ENCODE measurements at regions not wholly inside any gene's neighbourhood (a gene's known extent, or its start where the extent isn't known, plus 50 kb on each side); places are given as distances from the start of the nearest gene placed in this dataset.

GRCh38 chr6:48240287-48240686, 129.3 kb upstream of the PTCHD4 start:
- Histone ChIP-seq H3K9ac (ENCODE audit: low read length in 2 of 2) (no peak overlapping the region), H3K36me3 (ENCODE audit: control insufficient read depth in 2 of 2, insufficient read depth in 2 of 2, low read length in 2 of 2) (no peaks in the 10 kb centered on the region), H3K27me3 (ENCODE audit: control insufficient read depth in 1 of 2, insufficient read depth in 2 of 2, low read length in 2 of 2) (no peaks in the 10 kb centered on the region), H3K4me1 (ENCODE audit: control insufficient read depth, insufficient read depth, low read length) (no peaks in the 10 kb centered on the region), H3K9me3 (ENCODE audit: control insufficient read depth in 2 of 2, low read length in 2 of 2) (peaks cover 0 to 4% of the 10 kb centered on the region in 2 donors), H3K27ac (ENCODE audit: low read length) (no peak overlapping the region), H3K4me3 (ENCODE audit: low read length in 2 of 2) (no peak overlapping the region)

GRCh38 chr6:48236375-48236774, 125.4 kb upstream of the PTCHD4 start:
- H3K4me3 ChIP-seq (ENCODE audit: low read length in 2 of 2): no peak overlapping the region
- no peaks in the 10 kb centered on the region for H3K36me3 ChIP-seq (ENCODE audit: control insufficient read depth in 2 of 2, insufficient read depth in 2 of 2, low read length in 2 of 2)
- H3K27me3 ChIP-seq (ENCODE audit: control insufficient read depth in 1 of 2, insufficient read depth in 2 of 2, low read length in 2 of 2): no peaks in the 10 kb centered on the region
- H3K4me1 ChIP-seq (ENCODE audit: control insufficient read depth, insufficient read depth, low read length): no peaks in the 10 kb centered on the region
- no peak overlapping the region for H3K27ac ChIP-seq (ENCODE audit: low read length)
- H3K9me3 ChIP-seq (ENCODE audit: control insufficient read depth in 2 of 2, low read length in 2 of 2): peaks cover 4 to 7% of the 10 kb centered on the region in 2 donors
- no peak overlapping the region for H3K9ac ChIP-seq (ENCODE audit: low read length in 2 of 2)

- Histone ChIP-seq H3K27me3 (ENCODE audit: control insufficient read depth in 1 of 2, insufficient read depth in 2 of 2, low read length in 2 of 2) (no peaks in the 10 kb centered on the region), H3K4me1 (ENCODE audit: control insufficient read depth, insufficient read depth, low read length) (no peaks in the 10 kb centered on the region), H3K27ac (ENCODE audit: low read length) (no peak overlapping the region), H3K9me3 (ENCODE audit: control insufficient read depth in 2 of 2, low read length in 2 of 2) (peaks cover 4 to 7% of the 10 kb centered on the region in 2 donors), H3K36me3 (ENCODE audit: control insufficient read depth in 2 of 2, insufficient read depth in 2 of 2, low read length in 2 of 2) (no peaks in the 10 kb centered on the region), H3K4me3 (ENCODE audit: low read length in 2 of 2) (no peak overlapping the region), H3K9ac (ENCODE audit: low read length in 2 of 2) (no peak overlapping the region)
Observed at GRCh38 chr6:48233063-48233462, 122.1 kb upstream of the PTCHD4 start.

GRCh38 chr6:48229841-48230240, 118.8 kb upstream of the PTCHD4 start:
- no peak overlapping the region for H3K9ac ChIP-seq (ENCODE audit: low read length in 2 of 2)
- no peak overlapping the region for H3K4me3 ChIP-seq (ENCODE audit: low read length in 2 of 2)
- H3K4me1 ChIP-seq (ENCODE audit: control insufficient read depth, insufficient read depth, low read length): no peaks in the 10 kb centered on the region
- no peaks in the 10 kb centered on the region for H3K36me3 ChIP-seq (ENCODE audit: control insufficient read depth in 2 of 2, insufficient read depth in 2 of 2, low read length in 2 of 2)
- H3K9me3 ChIP-seq (ENCODE audit: control insufficient read depth in 2 of 2, low read length in 2 of 2): peaks cover under 1 to 4% of the 10 kb centered on the region in 2 donors
- H3K27me3 ChIP-seq (ENCODE audit: control insufficient read depth in 1 of 2, insufficient read depth in 2 of 2, low read length in 2 of 2): no peaks in the 10 kb centered on the region
- H3K27ac ChIP-seq (ENCODE audit: low read length): no peak overlapping the region

GRCh38 chr6:48222241-48222640, 111.2 kb upstream of the PTCHD4 start:
- Histone ChIP-seq H3K4me1 (ENCODE audit: control insufficient read depth, insufficient read depth, low read length) (no peaks in the 10 kb centered on the region), H3K27me3 (ENCODE audit: control insufficient read depth in 1 of 2, insufficient read depth in 2 of 2, low read length in 2 of 2) (no peaks in the 10 kb centered on the region), H3K9ac (ENCODE audit: low read length in 2 of 2) (no peak overlapping the region), H3K4me3 (ENCODE audit: low read length in 2 of 2) (no peak overlapping the region), H3K36me3 (ENCODE audit: control insufficient read depth in 2 of 2, insufficient read depth in 2 of 2, low read length in 2 of 2) (no peaks in the 10 kb centered on the region), H3K9me3 (ENCODE audit: control insufficient read depth in 2 of 2, low read length in 2 of 2) (no peaks in the 10 kb centered on the region), H3K27ac (ENCODE audit: low read length) (no peak overlapping the region)

GRCh38 chr6:48213076-48213788, 102.2 kb upstream of the PTCHD4 start:
- Histone ChIP-seq H3K9me3 (ENCODE audit: control insufficient read depth in 2 of 2, low read length in 2 of 2) (peaks cover 0 to 2% of the 10 kb centered on the region in 2 donors), H3K9ac (ENCODE audit: low read length in 2 of 2) (no peak overlapping the region), H3K27ac (ENCODE audit: low read length) (no peak overlapping the region), H3K27me3 (ENCODE audit: control insufficient read depth in 1 of 2, insufficient read depth in 2 of 2, low read length in 2 of 2) (no peaks in the 10 kb centered on the region), H3K4me1 (ENCODE audit: control insufficient read depth, insufficient read depth, low read length) (no peaks in the 10 kb centered on the region), H3K4me3 (ENCODE audit: low read length in 2 of 2) (no peak overlapping the region), H3K36me3 (ENCODE audit: control insufficient read depth in 2 of 2, insufficient read depth in 2 of 2, low read length in 2 of 2) (no peaks in the 10 kb centered on the region)

GRCh38 chr6:48212501-48212900, 101.5 kb upstream of the PTCHD4 start:
- H3K9ac ChIP-seq (ENCODE audit: low read length in 2 of 2): no peak overlapping the region
- no peak overlapping the region for H3K4me3 ChIP-seq (ENCODE audit: low read length in 2 of 2)
- H3K4me1 ChIP-seq (ENCODE audit: control insufficient read depth, insufficient read depth, low read length): no peaks in the 10 kb centered on the region
- H3K9me3 ChIP-seq (ENCODE audit: control insufficient read depth in 2 of 2, low read length in 2 of 2): peaks cover 0 to 2% of the 10 kb centered on the region in 2 donors
- H3K36me3 ChIP-seq (ENCODE audit: control insufficient read depth in 2 of 2, insufficient read depth in 2 of 2, low read length in 2 of 2): no peaks in the 10 kb centered on the region
- H3K27me3 ChIP-seq (ENCODE audit: control insufficient read depth in 1 of 2, insufficient read depth in 2 of 2, low read length in 2 of 2): no peaks in the 10 kb centered on the region
- H3K27ac ChIP-seq (ENCODE audit: low read length): no peak overlapping the region

GRCh38 chr6:48206091-48206490, 95.1 kb upstream of the PTCHD4 start:
- Histone ChIP-seq H3K9me3 (ENCODE audit: control insufficient read depth in 2 of 2, low read length in 2 of 2) (peaks cover 2 to 5% of the 10 kb centered on the region in 2 donors), H3K9ac (ENCODE audit: low read length in 2 of 2) (no peak overlapping the region), H3K4me3 (ENCODE audit: low read length in 2 of 2) (no peak overlapping the region), H3K27me3 (ENCODE audit: control insufficient read depth in 1 of 2, insufficient read depth in 2 of 2, low read length in 2 of 2) (no peaks in the 10 kb centered on the region), H3K36me3 (ENCODE audit: control insufficient read depth in 2 of 2, insufficient read depth in 2 of 2, low read length in 2 of 2) (no peaks in the 10 kb centered on the region), H3K27ac (ENCODE audit: low read length) (no peak overlapping the region), H3K4me1 (ENCODE audit: control insufficient read depth, insufficient read depth, low read length) (no peaks in the 10 kb centered on the region)

- H3K4me1 ChIP-seq (ENCODE audit: control insufficient read depth, insufficient read depth, low read length): no peaks in the 10 kb centered on the region
- H3K4me3 ChIP-seq (ENCODE audit: low read length in 2 of 2): no peak overlapping the region
Observed at GRCh38 chr6:48200869-48201390, 89.9 kb upstream of the PTCHD4 start.

GRCh38 chr6:48199499-48199898, 88.5 kb upstream of the PTCHD4 start:
- no peak overlapping the region for H3K4me3 ChIP-seq (ENCODE audit: low read length in 2 of 2)
- H3K4me1 ChIP-seq (ENCODE audit: control insufficient read depth, insufficient read depth, low read length): no peaks in the 10 kb centered on the region
- no peaks in the 10 kb centered on the region for H3K36me3 ChIP-seq (ENCODE audit: control insufficient read depth in 2 of 2, insufficient read depth in 2 of 2, low read length in 2 of 2)
- H3K27ac ChIP-seq (ENCODE audit: low read length): no peak overlapping the region
- H3K9me3 ChIP-seq (ENCODE audit: control insufficient read depth in 2 of 2, low read length in 2 of 2): peaks cover 0 to 5% of the 10 kb centered on the region in 2 donors
- no peak overlapping the region for H3K9ac ChIP-seq (ENCODE audit: low read length in 2 of 2)
- no peaks in the 10 kb centered on the region for H3K27me3 ChIP-seq (ENCODE audit: control insufficient read depth in 1 of 2, insufficient read depth in 2 of 2, low read length in 2 of 2)

More at GRCh38 chr6:48200869-48201390, 89.9 kb upstream of the PTCHD4 start:
- no peak overlapping the region for H3K27ac ChIP-seq (ENCODE audit: low read length)
- peaks cover 0 to 5% of the 10 kb centered on the region in 2 donors for H3K9me3 ChIP-seq (ENCODE audit: control insufficient read depth in 2 of 2, low read length in 2 of 2)
- H3K36me3 ChIP-seq (ENCODE audit: control insufficient read depth in 2 of 2, insufficient read depth in 2 of 2, low read length in 2 of 2): no peaks in the 10 kb centered on the region
- H3K27me3 ChIP-seq (ENCODE audit: control insufficient read depth in 1 of 2, insufficient read depth in 2 of 2, low read length in 2 of 2): no peaks in the 10 kb centered on the region
- H3K9ac ChIP-seq (ENCODE audit: low read length in 2 of 2): no peak overlapping the region

- Histone ChIP-seq H3K9me3 (ENCODE audit: control insufficient read depth in 2 of 2, low read length in 2 of 2) (peaks cover 0 to 1% of the 10 kb centered on the region in 2 donors), H3K4me1 (ENCODE audit: control insufficient read depth, insufficient read depth, low read length) (no peaks in the 10 kb centered on the region), H3K27me3 (ENCODE audit: control insufficient read depth in 1 of 2, insufficient read depth in 2 of 2, low read length in 2 of 2) (no peaks in the 10 kb centered on the region), H3K27ac (ENCODE audit: low read length) (no peak overlapping the region), H3K4me3 (ENCODE audit: low read length in 2 of 2) (no peak overlapping the region), H3K36me3 (ENCODE audit: control insufficient read depth in 2 of 2, insufficient read depth in 2 of 2, low read length in 2 of 2) (no peaks in the 10 kb centered on the region), H3K9ac (ENCODE audit: low read length in 2 of 2) (no peak overlapping the region)
Observed at GRCh38 chr6:48197941-48198340, 86.9 kb upstream of the PTCHD4 start.
